ENCODE measurements at regions not wholly inside any gene's neighbourhood (a gene's known extent, or its start where the extent isn't known, plus 50 kb on each side); places are given as distances from the start of the nearest gene placed in this dataset.

DNA sequence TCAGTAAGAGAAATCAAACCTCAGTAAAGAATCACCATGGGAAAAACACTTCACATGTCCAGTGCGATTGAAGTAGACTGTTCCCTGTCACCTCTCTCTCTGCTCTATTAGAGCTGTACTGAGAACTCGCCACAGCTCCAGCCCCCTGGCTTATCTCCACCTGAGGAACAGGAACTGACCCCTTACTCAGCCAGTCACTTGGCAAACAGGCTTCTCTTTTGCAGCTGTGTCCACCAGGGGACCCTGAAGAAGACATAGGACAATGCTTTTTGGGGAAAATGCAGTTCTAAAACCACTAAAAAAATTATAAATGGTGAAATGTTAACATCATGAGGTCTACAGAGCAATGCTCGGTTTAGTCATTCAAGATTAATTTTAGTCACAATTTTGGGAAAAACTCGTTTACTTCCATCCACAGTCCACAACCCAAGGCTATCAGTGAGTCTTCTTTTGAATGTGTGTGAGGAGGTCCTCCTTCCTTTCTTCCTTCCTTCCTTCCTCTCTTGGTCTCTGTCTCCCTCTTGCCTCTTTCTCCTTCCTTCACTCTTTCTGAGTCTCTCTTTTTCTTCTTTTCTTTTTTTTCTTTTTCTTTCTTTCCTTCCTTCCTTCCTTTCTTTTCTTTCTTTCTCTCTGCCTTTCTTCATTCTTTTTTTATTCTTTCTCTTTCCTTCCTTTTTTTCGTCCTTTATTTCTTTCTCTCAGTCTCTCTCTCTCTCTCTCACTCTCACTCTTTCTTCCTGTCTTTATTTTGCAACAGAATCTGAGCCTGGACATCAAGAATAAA lies 1189.5 kb upstream of the TMEM132C start:
- DNase-seq (ENCODE audit: extremely low read depth in 1 of 2, low read depth in 1 of 2): no peak

DNA sequence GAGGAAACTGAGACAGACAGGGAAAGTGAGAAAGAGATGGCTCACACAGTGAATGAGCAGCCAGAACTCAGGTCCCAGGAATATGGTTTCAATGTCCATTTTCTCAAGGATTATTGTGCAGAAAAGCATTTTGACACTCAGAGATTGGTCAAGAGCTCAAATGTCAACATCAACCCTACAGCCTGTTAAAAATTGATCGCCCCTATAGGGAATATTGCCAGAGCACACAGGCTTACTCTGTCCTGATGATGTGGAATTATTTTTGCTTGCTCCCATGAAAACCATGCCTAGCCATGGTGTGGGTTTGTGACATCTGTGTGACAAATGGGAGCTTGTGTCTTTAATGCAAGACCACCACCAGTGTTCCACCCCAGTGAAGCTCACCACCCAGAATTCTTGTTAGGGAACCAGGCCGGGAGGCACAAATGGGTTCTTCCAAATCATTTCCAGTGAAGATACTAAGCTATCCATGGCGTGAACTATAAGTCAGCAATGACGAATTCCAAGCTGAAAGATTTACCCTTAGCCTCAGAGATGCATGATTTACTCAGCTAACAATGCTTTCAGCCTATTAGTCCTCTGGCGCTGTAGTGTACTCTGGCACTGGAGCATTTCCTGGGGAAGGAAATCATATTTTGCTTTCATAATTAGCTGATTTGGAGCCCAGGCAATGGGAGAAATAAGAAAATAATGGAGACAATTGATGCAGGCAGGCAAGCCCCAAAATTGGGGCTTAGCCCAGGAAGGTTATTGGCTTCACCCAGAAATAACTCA lies 1188.2 kb upstream of the TMEM132C start:
- no peak for DNase-seq (ENCODE audit: extremely low read depth in 1 of 2, low read depth in 1 of 2)

DNA sequence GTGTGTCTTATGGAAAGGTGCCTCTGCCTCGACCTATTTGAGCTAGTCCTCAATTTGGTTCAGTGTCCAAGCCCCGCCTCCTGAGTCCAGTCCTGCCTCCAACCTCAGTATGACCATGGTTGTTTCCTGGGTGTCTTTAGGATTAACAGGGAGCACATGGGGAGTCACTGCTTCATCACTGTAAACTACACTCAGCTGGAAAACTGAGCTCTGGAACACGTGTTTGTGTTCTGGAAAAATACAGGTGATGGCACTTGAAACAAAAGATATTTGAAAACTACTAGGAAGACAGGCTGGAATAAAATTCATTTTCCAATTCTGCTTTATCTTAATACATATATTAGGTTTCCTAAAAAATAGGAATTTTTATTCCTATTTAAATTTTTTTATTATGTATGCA lies 1187.3 kb upstream of the TMEM132C start:
- DNase-seq (ENCODE audit: extremely low read depth in 1 of 2, low read depth in 1 of 2): no peak

GRCh38 chr12:127081058-127081457 lies 1185.9 kb upstream of the TMEM132C start:
- no peak for DNase-seq (ENCODE audit: extremely low read depth in 1 of 2, low read depth in 1 of 2)

GRCh38 chr12:127083008-127083949 lies 1183.7 kb upstream of the TMEM132C start:
- no peak for DNase-seq (ENCODE audit: extremely low read depth in 1 of 2, low read depth in 1 of 2)

- no peak for DNase-seq (ENCODE audit: extremely low read depth in 1 of 2, low read depth in 1 of 2)
Observed at GRCh38 chr12:127101076-127101475, 1165.9 kb upstream of the TMEM132C start.

DNA sequence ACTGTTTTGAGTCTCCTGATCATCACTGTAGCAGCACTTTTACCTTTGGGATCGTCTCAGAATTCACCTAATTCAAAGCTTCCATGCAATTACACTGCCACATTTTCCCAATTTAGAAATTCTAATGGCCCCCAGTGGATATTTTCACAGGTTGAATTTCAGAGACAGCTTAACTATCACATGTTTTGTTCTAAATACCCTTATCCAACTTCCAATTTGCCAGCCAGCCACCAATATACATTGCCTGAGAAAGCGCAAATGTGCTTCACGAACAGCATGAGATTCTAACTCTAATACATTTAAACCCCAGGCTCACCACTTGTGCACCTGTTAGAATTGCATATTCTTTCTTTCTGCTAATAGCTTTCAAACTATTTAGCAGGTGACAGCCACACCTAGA lies 1160.9 kb upstream of the TMEM132C start:
- DNase-seq (ENCODE audit: extremely low read depth in 1 of 2, low read depth in 1 of 2): no peak

DNA sequence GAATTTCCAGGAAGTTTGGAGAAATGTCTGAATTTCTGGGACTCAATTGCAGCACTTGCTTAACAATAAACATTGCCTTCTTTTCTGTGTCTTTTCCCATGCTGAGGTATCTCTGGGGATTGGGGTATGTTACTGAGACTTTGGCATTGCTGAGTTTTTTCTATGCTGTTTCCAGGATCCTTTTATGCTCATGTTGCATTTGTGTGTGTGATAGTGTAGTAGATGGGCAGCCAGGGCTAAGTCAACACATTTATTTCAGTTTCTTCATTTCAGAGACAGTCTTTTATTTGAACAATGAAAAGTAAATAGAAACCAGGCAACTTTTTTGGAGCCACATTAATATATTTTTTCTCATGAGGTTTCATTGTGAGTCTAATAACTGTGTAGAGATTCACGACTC lies 1160.3 kb upstream of the TMEM132C start:
- no peak for DNase-seq (ENCODE audit: extremely low read depth in 1 of 2, low read depth in 1 of 2)

- DNase-seq (ENCODE audit: extremely low read depth in 1 of 2, low read depth in 1 of 2): no peak
Observed at GRCh38 chr12:127107744-127108143, 1159.2 kb upstream of the TMEM132C start.

GRCh38 chr12:127108360-127109215 lies 1158.4 kb upstream of the TMEM132C start:
- DNase-seq (ENCODE audit: extremely low read depth in 1 of 2, low read depth in 1 of 2): peak in 1 of 2 donors; percentile 15

GRCh38 chr12:127113945-127114344 lies 1153.0 kb upstream of the TMEM132C start:
- DNase-seq (ENCODE audit: extremely low read depth in 1 of 2, low read depth in 1 of 2): no peak

- DNase-seq (ENCODE audit: extremely low read depth in 1 of 2, low read depth in 1 of 2): no peak
Observed at GRCh38 chr12:127115468-127116035, 1151.4 kb upstream of the TMEM132C start.

- DNase-seq (ENCODE audit: extremely low read depth in 1 of 2, low read depth in 1 of 2): no peak
Observed at GRCh38 chr12:127118251-127118650, 1148.7 kb upstream of the TMEM132C start.

DNA sequence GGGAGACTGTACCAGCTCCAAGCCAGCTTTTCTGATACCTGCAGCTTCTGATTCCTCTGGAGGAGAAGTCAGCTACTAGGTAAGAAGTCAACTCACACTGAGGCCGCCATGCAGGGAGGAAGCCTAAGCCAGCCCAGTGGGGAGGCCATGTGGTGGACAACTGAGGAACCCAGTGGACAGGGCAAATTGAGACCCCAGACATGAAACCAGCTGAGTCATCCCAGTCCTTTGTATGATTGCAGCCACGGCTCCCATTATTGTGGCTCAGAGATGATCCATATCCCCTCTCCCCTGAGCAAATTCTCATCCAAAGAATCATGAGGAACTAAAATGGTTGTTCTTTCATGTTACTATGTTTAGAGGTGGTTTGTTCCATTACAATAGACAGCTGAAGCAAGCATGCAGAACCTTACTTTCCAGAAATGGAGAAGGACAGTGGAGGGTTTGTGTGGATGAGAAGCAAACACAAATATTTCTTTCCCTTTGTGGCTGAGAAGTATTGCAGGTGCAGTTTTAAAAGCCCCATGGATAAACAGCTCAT lies 1147.3 kb upstream of the TMEM132C start:
- DNase-seq (ENCODE audit: extremely low read depth in 1 of 2, low read depth in 1 of 2): no peak

DNA sequence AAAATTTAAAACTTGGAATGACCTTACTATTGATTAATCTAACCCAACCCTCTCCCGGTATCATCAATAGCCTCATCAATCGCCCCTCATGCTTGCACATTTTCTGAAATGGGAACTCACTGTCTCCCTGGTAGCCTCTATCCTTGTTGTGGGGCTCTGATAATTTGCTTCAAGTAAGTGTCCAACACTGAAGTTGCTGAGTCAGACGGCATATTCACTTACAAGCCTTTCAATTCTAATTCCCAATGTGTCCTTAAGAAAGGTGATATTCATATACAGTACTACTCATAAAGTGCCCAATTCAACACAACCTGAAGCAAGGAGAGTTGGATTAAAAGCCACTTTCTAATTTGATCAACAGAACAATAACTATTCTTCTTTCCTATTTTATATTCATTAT lies 1146.1 kb upstream of the TMEM132C start:
- no peak for DNase-seq (ENCODE audit: extremely low read depth in 1 of 2, low read depth in 1 of 2)

- DNase-seq (ENCODE audit: extremely low read depth in 1 of 2, low read depth in 1 of 2): no peak
Observed at GRCh38 chr12:127121494-127122084, 1145.4 kb upstream of the TMEM132C start.

- no peak for DNase-seq (ENCODE audit: extremely low read depth in 1 of 2, low read depth in 1 of 2)
Observed at GRCh38 chr12:127125607-127126259, 1141.2 kb upstream of the TMEM132C start.

GRCh38 chr12:127126260-127126628 lies 1140.7 kb upstream of the TMEM132C start:
- DNase-seq (ENCODE audit: extremely low read depth in 1 of 2, low read depth in 1 of 2): no peak

- no peak for DNase-seq (ENCODE audit: extremely low read depth in 1 of 2, low read depth in 1 of 2)
Observed at GRCh38 chr12:127127897-127128296, 1139.1 kb upstream of the TMEM132C start.

Data from activated CD8-positive, alpha-beta memory T cell treated with anti-CD3 and anti-CD28 coated beads for 1 hour (primary cell).